ENCODE measurements at regions not wholly inside any gene's neighbourhood (a gene's known extent, or its start where the extent isn't known, plus 50 kb on each side); places are given as distances from the start of the nearest gene placed in this dataset.

GRCh38 chr2:220446106-220446712 lies 818.8 kb downstream of the SLC4A3 start:
- DNase-seq (ENCODE audit: extremely low read depth, low read depth), result no peak

- no peak for DNase-seq (ENCODE audit: extremely low read depth, low read depth)
Measured at GRCh38 chr2:220450846-220451245, 823.4 kb downstream of the SLC4A3 start.

GRCh38 chr2:220451438-220451837 lies 824.0 kb downstream of the SLC4A3 start:
- DNase-seq (ENCODE audit: extremely low read depth, low read depth), result no peak

- DNase-seq (ENCODE audit: extremely low read depth, low read depth), result no peak
Measured at GRCh38 chr2:220452561-220452960, 825.1 kb downstream of the SLC4A3 start.

GRCh38 chr2:220455351-220455990 lies 828.0 kb downstream of the SLC4A3 start:
- no peak for DNase-seq (ENCODE audit: extremely low read depth, low read depth)

GRCh38 chr2:220458051-220458450 lies 830.6 kb downstream of the SLC4A3 start:
- no peak for DNase-seq (ENCODE audit: extremely low read depth, low read depth)

GRCh38 chr2:220460257-220460985 lies 833.0 kb downstream of the SLC4A3 start:
- DNase-seq (ENCODE audit: extremely low read depth, low read depth), result peak; percentile 8

- DNase-seq (ENCODE audit: extremely low read depth, low read depth), result no peak
Measured at GRCh38 chr2:220463876-220464275, 836.4 kb downstream of the SLC4A3 start.

GRCh38 chr2:220465700-220466099 lies 838.3 kb downstream of the SLC4A3 start:
- DNase-seq (ENCODE audit: extremely low read depth, low read depth), result no peak

GRCh38 chr2:220466251-220466691 lies 838.8 kb downstream of the SLC4A3 start:
- no peak for DNase-seq (ENCODE audit: extremely low read depth, low read depth)

- DNase-seq (ENCODE audit: extremely low read depth, low read depth), result no peak
Measured at GRCh38 chr2:220469201-220469600, 841.8 kb downstream of the SLC4A3 start.

- DNase-seq (ENCODE audit: extremely low read depth, low read depth), result no peak
Measured at GRCh38 chr2:220473611-220474010, 846.2 kb downstream of the SLC4A3 start.

- DNase-seq (ENCODE audit: extremely low read depth, low read depth), result no peak
Measured at GRCh38 chr2:220476877-220477276, 849.4 kb downstream of the SLC4A3 start.

GRCh38 chr2:220478305-220479058 lies 851.1 kb downstream of the SLC4A3 start:
- no peak for DNase-seq (ENCODE audit: extremely low read depth, low read depth)

- no peak for DNase-seq (ENCODE audit: extremely low read depth, low read depth)
Measured at GRCh38 chr2:220482716-220483115, 855.3 kb downstream of the SLC4A3 start.

- no peak for DNase-seq (ENCODE audit: extremely low read depth, low read depth)
Measured at GRCh38 chr2:220489121-220489520, 861.7 kb downstream of the SLC4A3 start.

GRCh38 chr2:220491670-220492069 lies 864.2 kb downstream of the SLC4A3 start:
- no peak for DNase-seq (ENCODE audit: extremely low read depth, low read depth)

- no peak for DNase-seq (ENCODE audit: extremely low read depth, low read depth)
Measured at GRCh38 chr2:220493871-220494525, 866.6 kb downstream of the SLC4A3 start.

GRCh38 chr2:220496513-220496912 lies 869.1 kb downstream of the SLC4A3 start:
- DNase-seq (ENCODE audit: extremely low read depth, low read depth), result no peak

- no peak for DNase-seq (ENCODE audit: extremely low read depth, low read depth)
Measured at GRCh38 chr2:220499225-220499624, 871.8 kb downstream of the SLC4A3 start.

- no peak for DNase-seq (ENCODE audit: extremely low read depth, low read depth)
Measured at GRCh38 chr2:220502539-220502938, 875.1 kb downstream of the SLC4A3 start.
